Osteoblast (primary cell): ENCODE measurements at regions not wholly inside any gene's neighbourhood (a gene's known extent, or its start where the extent isn't known, plus 50 kb on each side); places are given as distances from the start of the nearest gene placed in this dataset.

Experiments
- DNase-seq: peaks from one replicate; pipeline ENCODE4 v3.0.0; 2011; ENCODE audit warnings: low spot score, mixed read lengths; ENCODE audit not compliant: insufficient read length; ENCODE audit errors: missing footprints
- H2AFZ ChIP-seq: 2 replicates; pipeline ENCODE4 v1.6.0; 2011; ENCODE audit warnings: mild to moderate bottlenecking, low read length
- H3K27ac ChIP-seq: 2 replicates; pipeline ENCODE4 v1.5.1; 2011; ENCODE audit warnings: mild to moderate bottlenecking, low read depth, low read length, moderate library complexity
- H3K27me3 ChIP-seq: 2 replicates; pipeline ENCODE4 v1.6.0; 2012; ENCODE audit warnings: mild to moderate bottlenecking, control low read depth, inconsistent platforms, low read length, moderate library complexity; ENCODE audit not compliant: insufficient read depth
- H3K36me3 ChIP-seq: 2 replicates; pipeline ENCODE4 v1.5.1; 2011; ENCODE audit warnings: mild to moderate bottlenecking, low read length, control low read depth, moderate library complexity; ENCODE audit not compliant: insufficient read depth
- H3K4me1 ChIP-seq: 2 replicates; pipeline ENCODE4 v1.5.1; 2011; ENCODE audit warnings: mild to moderate bottlenecking, low read length, control low read depth, moderate library complexity; ENCODE audit not compliant: insufficient read depth
- H3K4me2 ChIP-seq: 2 replicates; pipeline ENCODE4 v1.6.0; 2011; ENCODE audit warnings: mild to moderate bottlenecking, low read length; ENCODE audit not compliant: insufficient read depth
- H3K4me3 ChIP-seq: fragments of 200-600 bp; sonication (generic); 3 replicates; pipeline ENCODE4 v1.5.1; 2012; ENCODE audit warnings: mild to moderate bottlenecking, low read length, inconsistent platforms; ENCODE audit not compliant: insufficient read depth
- H3K79me2 ChIP-seq: 2 replicates; pipeline ENCODE4 v1.6.0; 2012; ENCODE audit warnings: mild to moderate bottlenecking, low read length, control low read depth, inconsistent platforms; ENCODE audit not compliant: insufficient read depth
- H3K9me3 ChIP-seq: 2 replicates; pipeline ENCODE4 v1.5.1; 2011; ENCODE audit warnings: low read depth, low read length, control low read depth
- H4K20me1 ChIP-seq: 2 replicates; pipeline ENCODE4 v1.6.0; 2012; ENCODE audit warnings: mild to moderate bottlenecking, low read length, control low read depth; ENCODE audit not compliant: insufficient read depth
- CTCF ChIP-seq: IDR thresholded peaks from 2 replicates; pipeline ENCODE4 v1.5.1; 2011; ENCODE audit warnings: mild to moderate bottlenecking, low read depth, low read length, moderate library complexity; ENCODE audit errors: extremely low read depth

- Histone ChIP-seq H2AFZ (no peak overlapping the region), H3K4me2 (no peak overlapping the region), H3K79me2 (no peaks in the 10 kb centered on the region), H3K36me3 (no peaks in the 10 kb centered on the region), H3K4me3 (no peak overlapping the region), H3K9me3 (no peaks in the 10 kb centered on the region), H4K20me1 (no peaks in the 10 kb centered on the region), H3K4me1 (no peaks in the 10 kb centered on the region), H3K27ac (no peak overlapping the region), H3K27me3 (peaks cover 30% of the 10 kb centered on the region)
- no peak for DNase-seq
- TF ChIP-seq CTCF, result no peak
Observed at GRCh38 chrX:153245288-153245731, 66.2 kb downstream of the MAGEA1 start.

GRCh38 chrX:153244767-153245166 is 65.7 kb downstream of the MAGEA1 start:
- no peak overlapping the region for H3K4me2 ChIP-seq

GRCh38 chrX:153238361-153238760 is 59.3 kb downstream of the MAGEA1 start:
- peak; percentile 8 for DNase-seq
- Histone ChIP-seq H2AFZ (no peak overlapping the region), H4K20me1 (no peaks in the 10 kb centered on the region), H3K4me3 (no peak overlapping the region), H3K27ac (no peak overlapping the region), H3K4me2 (no peak overlapping the region), H3K27me3 (peaks cover 27% of the 10 kb centered on the region), H3K79me2 (no peaks in the 10 kb centered on the region), H3K4me1 (no peaks in the 10 kb centered on the region), H3K9me3 (no peaks in the 10 kb centered on the region), H3K36me3 (no peaks in the 10 kb centered on the region)
- no peak for TF ChIP-seq CTCF

More at GRCh38 chrX:153244767-153245166, 65.7 kb downstream of the MAGEA1 start:
- H3K27ac ChIP-seq, result no peak overlapping the region
- H3K79me2 ChIP-seq, result no peaks in the 10 kb centered on the region
- H2AFZ ChIP-seq, result no peak overlapping the region
- H3K4me1 ChIP-seq, result no peaks in the 10 kb centered on the region
- no peak overlapping the region for H3K4me3 ChIP-seq
- H3K36me3 ChIP-seq, result no peaks in the 10 kb centered on the region
- no peaks in the 10 kb centered on the region for H3K9me3 ChIP-seq
- H3K27me3 ChIP-seq, result peaks cover 31% of the 10 kb centered on the region
- TF ChIP-seq CTCF, result no peak
- DNase-seq, result no peak
- H4K20me1 ChIP-seq, result no peaks in the 10 kb centered on the region
